ENCODE measurements at regions not wholly inside any gene's neighbourhood (a gene's known extent, or its start where the extent isn't known, plus 50 kb on each side); places are given as distances from the start of the nearest gene placed in this dataset.

DNA sequence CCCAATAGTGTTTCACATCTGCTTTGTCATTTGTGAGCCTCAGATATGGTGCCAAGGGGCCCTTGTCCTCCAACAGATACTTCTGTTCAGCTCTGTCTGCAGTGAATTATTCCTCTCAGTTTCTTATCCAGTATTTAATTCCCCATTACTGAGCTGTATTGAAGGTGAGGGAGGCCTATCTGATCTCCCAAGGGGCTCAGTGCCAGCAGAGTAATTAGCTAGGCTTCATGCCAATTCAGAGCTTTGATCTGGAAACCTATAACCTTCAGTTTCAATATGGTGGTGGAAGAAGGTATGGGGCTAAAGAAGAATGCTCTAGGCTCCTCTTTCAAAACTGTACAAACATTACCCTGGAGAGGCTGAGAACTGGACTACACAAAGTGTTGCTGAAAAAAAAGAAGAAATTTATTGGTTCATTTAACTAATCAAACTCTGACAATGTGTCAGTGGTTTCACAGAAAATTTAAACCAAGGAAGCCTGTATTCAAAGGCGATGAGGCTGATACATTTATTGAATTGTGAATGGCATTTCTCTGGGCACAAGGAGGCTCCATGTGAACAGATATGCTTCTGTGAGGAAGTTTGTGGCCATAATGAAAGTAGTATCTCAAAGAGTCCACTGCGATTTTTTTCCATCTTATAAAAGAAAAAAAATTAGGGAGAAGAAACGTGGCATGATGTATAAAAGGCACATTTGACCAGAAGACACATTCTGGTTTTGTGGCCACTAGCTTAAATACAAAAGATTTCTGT, 397.8 kb downstream of the TLE4 start (continued):
- TF ChIP-seq, protein P1, sequence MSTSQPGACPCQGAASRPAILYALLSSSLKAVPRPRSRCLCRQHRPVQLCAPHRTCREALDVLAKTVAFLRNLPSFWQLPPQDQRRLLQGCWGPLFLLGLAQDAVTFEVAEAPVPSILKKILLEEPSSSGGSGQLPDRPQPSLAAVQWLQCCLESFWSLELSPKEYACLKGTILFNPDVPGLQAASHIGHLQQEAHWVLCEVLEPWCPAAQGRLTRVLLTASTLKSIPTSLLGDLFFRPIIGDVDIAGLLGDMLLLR (CRISPR knock-in tag; IDR thresholded peaks at IDR 0.05): no peak
- TF ChIP-seq SPEN (CRISPR knock-in tag; IDR thresholded peaks at IDR 0.05; ENCODE audit: low read depth) (no peak), EHMT2 (IDR thresholded peaks at IDR 0.05; ENCODE audit: borderline replicate concordance, low read depth, low read length) (no peak)
- TF ChIP-seq, protein P2, sequence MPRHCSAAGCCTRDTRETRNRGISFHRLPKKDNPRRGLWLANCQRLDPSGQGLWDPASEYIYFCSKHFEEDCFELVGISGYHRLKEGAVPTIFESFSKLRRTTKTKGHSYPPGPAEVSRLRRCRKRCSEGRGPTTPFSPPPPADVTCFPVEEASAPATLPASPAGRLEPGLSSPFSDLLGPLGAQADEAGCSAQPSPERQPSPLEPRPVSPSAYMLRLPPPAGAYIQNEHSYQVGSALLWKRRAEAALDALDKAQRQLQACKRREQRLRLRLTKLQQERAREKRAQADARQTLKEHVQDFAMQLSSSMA (CRISPR knock-in tag; IDR thresholded peaks at IDR 0.05): no peak
- TF ChIP-seq, protein P3, sequence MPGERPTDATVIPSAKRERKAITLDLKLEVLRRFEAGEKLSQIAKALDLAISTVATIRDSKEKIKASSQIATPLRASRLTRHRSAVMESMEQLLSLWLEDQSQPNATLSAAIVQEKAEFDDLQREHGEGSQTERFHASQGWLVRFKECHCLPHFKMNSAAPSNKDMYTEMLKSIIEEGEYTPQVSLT (CRISPR knock-in tag; IDR thresholded peaks at IDR 0.05; ENCODE audit: borderline replicate concordance, low read depth): no peak

DNA sequence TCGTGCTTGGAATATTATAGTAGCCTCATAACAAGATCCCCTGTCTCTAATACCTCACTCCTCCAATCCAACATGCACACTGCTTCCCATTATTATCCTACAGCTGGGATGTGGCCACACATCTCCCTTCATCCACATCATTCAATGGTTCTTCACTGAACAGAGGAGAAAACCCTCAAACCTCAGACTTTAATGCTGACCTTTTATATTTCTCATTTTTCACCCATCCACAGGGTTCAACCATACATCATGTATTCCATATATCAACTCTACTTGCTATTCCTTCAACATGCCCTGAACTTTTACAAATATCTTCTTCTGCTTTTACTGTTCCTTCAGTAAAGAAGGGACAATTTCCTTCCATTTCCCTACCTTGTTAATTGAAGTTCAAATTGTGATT, 396.8 kb downstream of the TLE4 start:
- Histone ChIP-seq H3K4me3 (replicated peaks in 1 of 3; ENCODE audit: insufficient read depth in 1 of 3, low read depth in 2 of 3, low read length in 3 of 3) (no peak overlapping the region), H3K27me3 (ENCODE audit: control insufficient read depth in 1 of 2, insufficient read depth in 2 of 2, low read length in 2 of 2) (no peaks in the 10 kb centered on the region), H3K79me2 (ENCODE audit: insufficient read depth, low read length) (no peaks in the 10 kb centered on the region), H3K4me2 (ENCODE audit: low read depth, low read length) (no peak overlapping the region), H2AFZ (ENCODE audit: low read length) (no peak overlapping the region), H3K36me3 (replicated peaks in 1 of 2; ENCODE audit: control insufficient read depth in 1 of 2, insufficient read depth in 2 of 2, low read length in 2 of 2) (no peaks in the 10 kb centered on the region), H3K9ac (ENCODE audit: insufficient read depth, low read depth, low read length) (no peak overlapping the region), H3K27ac (ENCODE audit: extremely low read length, insufficient read depth, low read length) (no peak overlapping the region), H3K4me1 (ENCODE audit: insufficient read depth, low read length) (no peaks in the 10 kb centered on the region), H3K9me3 (ENCODE audit: low read length) (no peaks in the 10 kb centered on the region; the same call in 1 of the 2 replicates), H4K20me1 (ENCODE audit: insufficient read depth, low read length) (no peaks in the 10 kb centered on the region)
- ChIA-PET POLR2A (no interaction called here), CTCF (ENCODE audit: low intra/inter-chr PET ratio, low total read pairs) (no interaction called here)
- no TSS peak for BruUV-seq (replicated peaks)
- TF ChIP-seq MAFK (conservative IDR thresholded peaks at IDR 0.05 in 1 of 2, IDR thresholded peaks at IDR 0.05 in 1 of 2; ENCODE audit: low read length in 2 of 2) (peak; percentile 53 to 65; a peak in 3 of 4 replicates), MAFF (IDR thresholded peaks at IDR 0.05; ENCODE audit: low read depth, low read length) (peak; percentile 62), MYNN (CRISPR knock-in tag; IDR thresholded peaks at IDR 0.05; ENCODE audit: low read depth) (no peak)
- in situ Hi-C loops (cut with HindIII; ENCODE audit: extremely low pct_ligation_motif_present, low pct_unique_long_range_greater_than_20kb) (no loop called here), intact Hi-C loops (cut with micrococcal nuclease; ENCODE audit: unreplicated experiment) (no loop called here)
- DNase-seq (ENCODE audit: low spot score) (no peak), FAIRE-seq (no peak), ATAC-seq (no peak)
- 0% methylated on average over 1 of the region's 1 CpG for WGBS (ENCODE audit: low lambda C conversion rate)
